NCI-H1694 treated with DMSO at 0.1 percent for 48 hours (cell line): ENCODE measurements at regions not wholly inside any gene's neighbourhood (a gene's known extent, or its start where the extent isn't known, plus 50 kb on each side); places are given as distances from the start of the nearest gene placed in this dataset.

Source experiments
- DNase-seq: peaks from one replicate; lab custom pipeline; 2025; lab: John Stamatoyannopoulos, UW

- DNase-seq, result no peak
Observed at GRCh38 chrX:124829930-124830329, 483.6 kb downstream of the SH2D1A start.

- no peak for DNase-seq
Observed at GRCh38 chrX:124836786-124837185, 482.9 kb upstream of the TEX13C start.

DNA sequence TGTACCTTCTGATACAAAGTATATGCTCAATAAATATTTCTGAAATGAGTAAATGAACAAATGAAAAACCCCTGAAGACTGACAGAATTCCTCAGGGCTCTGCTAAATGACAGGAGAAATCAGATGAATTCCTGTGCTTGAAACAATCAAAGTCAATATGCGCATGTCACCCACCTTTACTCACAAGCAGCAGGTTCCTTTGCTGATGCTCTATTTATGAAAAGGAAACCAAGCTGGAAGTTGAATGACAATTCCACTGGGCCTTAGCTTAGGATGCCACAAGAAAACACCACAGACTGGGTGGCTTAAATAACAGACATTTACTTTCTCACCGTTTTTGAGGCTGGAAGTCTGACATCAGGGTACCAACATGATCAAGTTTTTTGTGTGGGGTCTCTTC is 477.5 kb upstream of the TEX13C start:
- DNase-seq, result no peak

GRCh38 chrX:124860736-124861135 is 458.9 kb upstream of the TEX13C start:
- DNase-seq, result no peak

- DNase-seq, result no peak
Observed at GRCh38 chrX:124862301-124862700, 457.4 kb upstream of the TEX13C start.

DNA sequence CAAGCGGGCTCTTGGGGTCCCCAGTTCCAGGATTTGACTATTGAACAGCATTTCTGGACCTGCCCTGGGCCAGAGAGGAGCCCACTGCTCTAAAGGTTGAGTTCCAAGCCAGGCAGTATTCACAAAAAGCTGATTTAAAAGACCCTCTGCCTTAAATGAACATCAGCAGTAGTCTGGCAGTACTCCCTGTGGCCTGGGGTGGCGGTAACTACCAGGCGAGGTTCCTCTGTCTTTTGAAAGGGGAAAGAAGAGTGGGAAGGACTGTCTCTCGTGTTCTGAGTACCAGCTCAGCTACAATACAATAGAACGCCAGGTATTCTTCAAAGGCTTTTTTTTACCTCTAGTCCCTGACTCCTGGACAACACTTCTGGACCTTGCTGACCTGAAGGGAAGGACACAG is 456.4 kb upstream of the TEX13C start:
- no peak for DNase-seq

DNA sequence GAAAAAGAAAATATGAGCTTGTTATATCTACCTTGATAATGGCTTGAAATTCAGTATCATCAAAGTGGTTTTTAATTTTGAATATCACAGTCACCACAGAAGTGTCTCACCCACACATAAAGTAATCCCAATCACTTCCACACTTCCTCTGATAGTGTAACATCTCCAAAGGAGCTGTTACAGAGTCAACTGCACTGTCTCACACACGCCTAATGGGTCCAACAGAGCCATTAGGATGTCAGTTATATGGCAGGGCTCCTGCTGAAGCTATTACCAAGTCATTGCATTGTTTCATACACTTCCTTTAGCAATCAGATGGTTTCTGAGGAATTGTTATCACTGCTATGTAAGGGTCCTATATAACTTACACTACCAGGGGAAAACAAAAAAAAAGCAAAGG is 432.1 kb upstream of the TEX13C start:
- no peak for DNase-seq

DNA sequence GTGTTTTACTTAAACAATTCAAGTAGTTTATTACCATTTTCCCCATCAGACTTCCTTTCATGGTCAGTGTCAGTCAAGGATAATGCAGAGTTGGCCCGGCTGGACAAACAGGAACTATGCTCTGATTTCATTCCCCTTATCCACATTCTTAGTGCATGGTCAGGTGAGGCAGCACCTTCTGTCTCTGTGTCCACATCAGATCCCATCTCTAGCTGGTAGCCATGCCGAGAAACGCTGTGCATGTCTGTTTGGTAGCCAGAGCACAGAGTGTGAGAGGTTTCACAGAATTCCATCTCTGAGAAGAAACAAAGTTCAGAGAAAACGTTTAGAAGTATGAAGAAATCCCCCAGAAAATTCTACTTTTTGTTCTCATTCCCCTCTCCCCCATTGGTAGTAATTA is 423.7 kb upstream of the TEX13C start:
- no peak for DNase-seq

DNA sequence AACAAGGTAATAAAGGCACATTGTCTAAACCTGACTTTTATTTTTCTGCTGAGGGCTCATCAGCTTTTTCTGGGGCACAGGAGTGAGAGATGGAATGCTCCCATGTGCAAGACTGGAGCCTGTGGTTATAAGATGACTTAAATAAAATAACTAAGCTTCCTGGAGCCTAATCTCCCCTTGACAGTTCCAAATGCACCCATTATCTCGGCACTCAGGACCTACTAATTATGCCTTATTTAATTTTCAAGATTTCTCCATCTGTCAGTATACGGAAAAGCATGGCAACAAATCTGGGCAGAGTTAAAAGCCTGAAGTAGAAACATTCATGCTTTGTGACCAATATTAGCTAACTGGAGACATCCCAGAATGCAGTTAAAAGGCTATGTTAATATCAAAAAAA is 416.7 kb upstream of the TEX13C start:
- DNase-seq, result no peak

- DNase-seq, result no peak
Observed at GRCh38 chrX:124910611-124911010, 409.1 kb upstream of the TEX13C start.

DNA sequence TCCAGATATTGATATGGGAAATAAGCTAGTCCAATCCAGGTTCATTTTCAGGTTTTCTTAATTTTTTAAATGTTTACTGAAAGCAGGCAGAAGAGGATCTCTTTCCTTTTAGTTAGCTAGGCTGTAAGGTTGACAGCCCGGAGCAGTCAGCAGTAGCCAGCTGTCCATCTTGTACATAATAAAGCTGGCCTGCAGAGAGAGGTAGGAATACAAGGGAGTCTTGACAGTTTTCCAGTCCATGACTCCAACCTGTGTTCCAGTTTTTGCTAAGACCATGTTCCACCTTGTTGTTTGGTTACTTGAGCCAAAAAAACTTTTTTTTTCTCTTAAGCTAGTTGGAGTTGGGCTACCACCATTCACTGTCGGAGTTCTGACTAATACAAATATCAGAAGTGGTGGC is 402.7 kb upstream of the TEX13C start:
- no peak for DNase-seq

- DNase-seq, result no peak
Observed at GRCh38 chrX:124925681-124926080, 394.0 kb upstream of the TEX13C start.

DNA sequence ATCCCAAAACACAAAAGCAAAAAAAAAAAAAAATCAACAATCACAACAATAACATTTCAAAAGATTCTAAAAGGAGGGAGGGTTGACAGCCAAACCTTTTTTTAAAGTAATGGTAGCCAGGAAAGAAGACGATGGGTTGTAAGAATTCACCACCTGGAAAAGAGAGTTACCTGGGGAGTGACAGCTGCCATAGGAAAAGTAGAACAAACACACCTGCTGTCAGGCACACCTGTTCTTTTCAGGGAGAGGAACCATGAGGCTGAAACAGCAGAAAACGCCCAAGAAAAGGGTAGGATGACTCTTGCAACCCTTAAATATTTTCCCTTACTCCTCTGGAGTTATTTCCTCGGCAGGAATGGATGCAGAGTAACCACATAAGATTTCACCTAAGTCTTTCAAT is 388.4 kb upstream of the TEX13C start:
- no peak for DNase-seq

DNA sequence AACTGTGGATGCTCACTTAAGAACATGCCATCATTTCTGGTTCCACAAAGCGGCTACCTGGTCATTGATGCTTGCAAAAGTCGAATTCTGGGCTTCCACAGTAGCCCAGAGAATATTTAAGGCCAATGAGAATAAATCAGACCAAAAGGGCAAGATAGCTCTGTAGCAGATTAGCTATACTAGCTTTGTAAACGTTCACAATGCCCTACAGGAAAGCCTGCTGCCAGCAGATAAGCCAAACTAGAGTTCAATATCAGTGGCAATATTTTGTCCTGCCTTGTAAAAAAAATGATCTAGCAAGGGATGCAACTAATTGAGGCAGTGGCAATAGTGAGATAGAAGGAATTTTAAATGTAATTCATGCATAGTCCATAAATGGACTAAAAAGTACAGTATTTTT is 387.7 kb upstream of the TEX13C start:
- no peak for DNase-seq

DNA sequence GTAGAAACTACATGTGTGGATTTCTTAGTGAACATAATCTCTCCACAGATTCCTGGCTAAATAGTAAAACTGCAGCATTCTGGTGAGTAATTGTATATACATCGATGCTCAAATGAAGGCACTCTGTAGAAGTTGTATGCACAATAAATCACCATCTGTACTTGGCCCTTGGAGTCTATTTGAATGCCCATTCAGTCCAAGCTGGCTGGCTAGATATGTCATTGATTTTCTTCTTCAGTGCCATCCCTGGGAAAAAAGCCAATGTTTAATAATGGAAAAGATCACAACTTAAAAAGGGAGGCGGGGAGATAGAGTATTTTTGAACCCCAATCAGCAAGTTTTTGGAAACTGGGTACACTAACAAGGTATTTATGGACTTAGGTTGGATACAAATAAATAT is 381.0 kb upstream of the TEX13C start:
- no peak for DNase-seq

GRCh38 chrX:124940531-124940930 is 379.1 kb upstream of the TEX13C start:
- no peak for DNase-seq

DNA sequence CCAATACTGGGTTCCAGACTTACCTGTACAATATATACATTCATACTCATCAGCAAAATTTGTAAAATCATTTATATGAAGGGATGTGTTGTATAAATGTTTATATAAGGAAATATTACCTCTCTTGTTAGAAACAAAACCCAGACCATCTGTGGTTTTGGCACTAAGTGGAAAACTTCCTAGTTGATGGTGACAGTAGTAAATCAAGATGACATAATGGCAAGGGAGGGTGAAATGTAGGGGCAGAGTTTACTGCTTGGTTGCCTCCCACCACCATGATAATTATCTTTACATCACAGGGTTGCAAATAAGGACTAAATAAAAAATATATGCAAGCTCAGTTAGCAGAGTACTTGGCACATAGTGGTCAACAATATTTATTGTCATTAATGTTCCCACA is 365.3 kb upstream of the TEX13C start:
- no peak for DNase-seq

DNA sequence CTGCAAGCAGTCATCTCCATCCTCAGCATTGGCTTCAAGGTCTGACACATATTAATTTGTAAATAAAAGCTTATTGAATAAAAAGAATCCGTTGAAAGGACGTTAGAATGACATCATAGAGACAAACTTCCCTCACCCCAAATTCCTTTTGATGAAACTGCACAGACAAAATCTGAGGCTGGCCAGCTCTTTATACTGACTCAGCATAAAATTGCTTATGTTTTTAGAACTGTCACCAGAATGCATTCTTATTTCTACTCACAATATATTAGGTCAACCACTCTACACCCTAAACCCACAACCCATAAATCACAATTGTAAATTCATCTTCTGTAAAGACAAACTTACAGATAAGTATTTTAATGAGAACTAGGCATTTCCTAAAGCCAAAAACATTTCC is 359.2 kb upstream of the TEX13C start:
- DNase-seq, result no peak

DNA sequence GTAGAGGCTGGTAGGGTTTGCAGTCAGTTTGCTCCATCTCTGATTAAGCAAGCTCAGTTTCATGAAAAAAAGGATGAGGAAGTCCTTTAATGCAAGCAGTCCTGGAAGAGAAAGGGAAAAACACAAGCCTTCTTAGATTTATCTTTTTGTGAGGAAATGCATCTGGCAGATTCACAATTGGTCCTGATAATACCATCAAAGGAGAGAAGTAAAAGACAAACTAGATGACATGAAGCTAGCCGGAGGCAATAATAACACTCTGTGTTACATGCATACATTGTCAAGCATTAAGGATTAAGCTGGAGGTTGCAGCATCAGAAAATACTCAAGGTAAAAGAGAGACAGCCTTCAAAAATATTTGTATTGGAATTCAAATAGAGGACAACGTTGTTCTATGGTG is 356.0 kb upstream of the TEX13C start, which contains the start of gene TENM1:
TENM1 (minus strand) TSS at position 101 of the 400 bp plus-strand sequence.
- no peak for DNase-seq

DNA sequence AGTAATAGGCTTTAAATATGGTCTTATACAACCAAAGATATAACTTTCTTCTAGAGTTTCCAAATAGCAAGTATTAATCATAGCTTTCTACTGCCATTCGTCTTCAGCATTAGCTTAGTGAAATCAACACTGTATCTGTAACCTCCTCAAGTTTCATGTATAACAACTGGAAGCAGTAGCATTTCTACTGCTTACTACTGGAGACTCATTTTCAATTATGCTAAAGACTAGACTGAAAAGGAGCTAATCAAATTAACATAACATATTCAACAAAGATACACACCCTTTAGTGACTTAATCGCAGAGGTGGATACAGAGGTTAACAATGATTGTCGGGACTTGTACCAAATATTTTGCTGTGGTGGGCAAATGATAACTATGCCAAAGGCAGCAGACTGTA is 344.2 kb upstream of the TEX13C start:
- no peak for DNase-seq

GRCh38 chrX:124981420-124981819 is 338.3 kb upstream of the TEX13C start:
- DNase-seq, result peak; percentile 92

DNA sequence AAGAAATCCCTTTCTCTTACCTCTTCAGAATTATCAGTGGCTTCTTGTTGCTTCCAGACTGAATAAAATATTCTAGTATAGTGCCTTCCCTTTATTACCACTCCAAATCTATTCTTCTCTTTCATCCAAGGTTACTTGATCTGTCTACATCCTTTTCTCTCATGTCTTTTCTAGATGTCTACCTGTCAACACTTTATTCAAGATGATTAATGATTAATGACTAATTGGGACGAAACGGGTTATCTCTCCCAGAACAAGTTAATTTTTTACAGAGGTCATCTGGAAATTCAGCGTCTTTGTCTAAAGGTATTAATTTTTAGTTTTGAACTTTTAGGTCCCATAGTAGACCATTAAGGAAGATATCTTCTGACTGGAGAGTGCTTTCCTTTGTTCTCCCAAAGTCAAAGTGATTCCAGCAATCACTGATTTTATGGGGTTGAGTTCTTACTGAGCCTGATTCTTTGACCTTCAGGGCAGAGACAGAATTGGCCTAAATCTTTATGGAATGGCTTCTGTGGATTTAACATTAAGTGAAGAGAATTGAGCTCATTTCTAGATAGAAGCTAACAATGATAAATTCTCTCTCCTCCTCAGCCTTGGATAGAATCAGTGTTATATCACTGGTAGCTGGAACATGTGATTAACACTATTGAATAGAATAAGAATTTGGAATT is 335.4 kb upstream of the TEX13C start:
- DNase-seq, result no peak

DNA sequence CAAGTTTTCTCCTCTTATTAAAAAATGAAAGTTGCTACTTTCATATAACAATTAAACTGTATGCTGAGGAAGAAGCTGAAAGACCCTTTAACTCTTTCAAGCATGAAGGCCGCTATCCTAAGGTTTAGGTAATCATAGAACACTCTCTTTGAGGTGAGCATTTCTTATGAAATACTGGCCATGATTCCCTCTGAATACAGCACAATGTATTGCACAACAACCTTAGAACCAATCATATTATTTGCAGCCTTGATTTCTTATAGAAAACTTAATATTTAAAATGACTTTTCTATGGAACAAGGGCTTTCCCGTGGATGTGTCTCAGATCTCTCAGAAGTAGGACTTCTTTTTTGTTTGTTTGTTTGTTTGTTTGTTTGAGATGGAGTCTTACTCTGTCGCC is 333.4 kb upstream of the TEX13C start:
- no peak for DNase-seq

GRCh38 chrX:124993735-124994134 is 325.9 kb upstream of the TEX13C start:
- no peak for DNase-seq

- no peak for DNase-seq
Observed at GRCh38 chrX:124994404-124994803, 325.3 kb upstream of the TEX13C start.
